OCI-LY1 (cell line): ENCODE measurements at regions not wholly inside any gene's neighbourhood (a gene's known extent, or its start where the extent isn't known, plus 50 kb on each side); places are given as distances from the start of the nearest gene placed in this dataset.

Experiments
- CTCF ChIP-seq: fragments of 200-600 bp; sonication (generic), shearing (Covaris generic); IDR thresholded peaks from 2 replicates; pipeline ENCODE4 v1.5.1; 2017; ENCODE audit warnings: mild to moderate bottlenecking, antibody characterized with exemption, low read length, moderate library complexity, mixed read lengths
- EZH2 ChIP-seq: fragments of 200-600 bp; sonication (generic), shearing (Covaris generic); IDR thresholded peaks from 2 replicates; pipeline ENCODE4 v1.8.0; 2017; ENCODE audit warnings: borderline replicate concordance, mixed run types, mild to moderate bottlenecking, antibody characterized with exemption, low read length, moderate library complexity, mixed read lengths

GRCh38 chr13:62710787-62711186, 1295.1 kb upstream of the PCDH20 start:
- TF ChIP-seq CTCF = no peak
- no peak for TF ChIP-seq EZH2
